ENCODE measurements at regions not wholly inside any gene's neighbourhood (a gene's known extent, or its start where the extent isn't known, plus 50 kb on each side); places are given as distances from the start of the nearest gene placed in this dataset.

DNA sequence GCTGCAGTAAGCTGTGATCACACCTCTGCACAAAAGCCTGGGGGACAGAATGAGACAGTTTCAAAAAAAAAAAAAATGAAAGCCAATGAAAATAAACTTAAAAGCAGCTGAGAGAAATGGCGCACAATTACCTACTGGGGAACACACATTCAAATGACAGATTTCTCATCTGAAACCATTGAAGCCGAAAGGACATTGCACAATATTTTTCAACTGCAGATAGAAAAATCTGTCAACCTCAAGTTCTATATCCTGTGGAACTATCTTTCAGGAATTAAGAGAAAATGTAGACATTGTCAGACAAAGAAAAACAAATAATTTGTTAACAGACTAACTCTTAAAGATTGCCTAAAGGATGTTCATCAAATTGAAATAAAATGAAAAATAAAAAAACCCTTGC is 442.8 kb downstream of the MATN1 start:
- TF ChIP-seq, protein P1, sequence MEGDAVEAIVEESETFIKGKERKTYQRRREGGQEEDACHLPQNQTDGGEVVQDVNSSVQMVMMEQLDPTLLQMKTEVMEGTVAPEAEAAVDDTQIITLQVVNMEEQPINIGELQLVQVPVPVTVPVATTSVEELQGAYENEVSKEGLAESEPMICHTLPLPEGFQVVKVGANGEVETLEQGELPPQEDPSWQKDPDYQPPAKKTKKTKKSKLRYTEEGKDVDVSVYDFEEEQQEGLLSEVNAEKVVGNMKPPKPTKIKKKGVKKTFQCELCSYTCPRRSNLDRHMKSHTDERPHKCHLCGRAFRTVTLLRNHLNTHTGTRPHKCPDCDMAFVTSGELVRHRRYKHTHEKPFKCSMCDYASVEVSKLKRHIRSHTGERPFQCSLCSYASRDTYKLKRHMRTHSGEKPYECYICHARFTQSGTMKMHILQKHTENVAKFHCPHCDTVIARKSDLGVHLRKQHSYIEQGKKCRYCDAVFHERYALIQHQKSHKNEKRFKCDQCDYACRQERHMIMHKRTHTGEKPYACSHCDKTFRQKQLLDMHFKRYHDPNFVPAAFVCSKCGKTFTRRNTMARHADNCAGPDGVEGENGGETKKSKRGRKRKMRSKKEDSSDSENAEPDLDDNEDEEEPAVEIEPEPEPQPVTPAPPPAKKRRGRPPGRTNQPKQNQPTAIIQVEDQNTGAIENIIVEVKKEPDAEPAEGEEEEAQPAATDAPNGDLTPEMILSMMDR (IDR thresholded peaks at IDR 0.05; ENCODE audit: insufficient read depth, low read depth, low read length): no peak
- no peak for TF ChIP-seq EZH2 (IDR thresholded peaks at IDR 0.05; ENCODE audit: insufficient read depth, low read length)
